IMR-90 (cell line): ENCODE measurements at regions not wholly inside any gene's neighbourhood (a gene's known extent, or its start where the extent isn't known, plus 50 kb on each side); places are given as distances from the start of the nearest gene placed in this dataset.

Experiments
- ATAC-seq: fragments of 200-7000 bp; cut with Tn5 transposase; 2 replicates; pipeline ENCODE4 v1.9.1; 2020; ENCODE audit warnings: low read depth, mild to moderate bottlenecking, moderate library complexity
- BruUV-seq: library from RNA; stranded (reverse); fragments of 400-500 nt; replicated peaks from 2 replicates; lab custom pipeline; 2021; lab: Mats Ljungman, UMichigan
- CTCF ChIA-PET: fragments of 300-600 bp; formaldehyde crosslinking; extraction: SDS; loops from one replicate; lab custom pipeline; 2021; ENCODE audit warnings: antibody characterized with exemption; lab: Yijun Ruan, JAX
- POLR2A ChIA-PET: fragments of 300-600 bp; sonication (Branson Sonifier 250); formaldehyde crosslinking; loops from one replicate; lab custom pipeline; 2022; ENCODE audit warnings: antibody characterized with exemption; ENCODE audit not compliant: unreplicated experiment; lab: Charles Lee
- DNase-seq: peaks from one replicate; pipeline ENCODE4 v3.0.0; 2013
- H2AFZ ChIP-seq: replicated peaks from 2 replicates; pipeline ENCODE3; 2013; ENCODE audit warnings: low read length, mild to moderate bottlenecking; ENCODE audit not compliant: poor library complexity
- H2AK5ac ChIP-seq: 2 replicates; pipeline ENCODE4 v1.6.1; 2013; ENCODE audit warnings: low read depth, low read length, inconsistent platforms
- H2AK9ac ChIP-seq: replicated peaks from 2 replicates; pipeline ENCODE3; 2013; ENCODE audit warnings: mild to moderate bottlenecking, low read depth, low read length, moderate library complexity; ENCODE audit not compliant: poor library complexity
- H2BK120ac ChIP-seq: 2 replicates; pipeline ENCODE4 v1.6.1; 2013; ENCODE audit warnings: low read depth, low read length, inconsistent platforms
- H2BK15ac ChIP-seq: 3 replicates; pipeline ENCODE4 v1.6.1; 2013; ENCODE audit warnings: low read depth, low read length, inconsistent platforms
- H2BK20ac ChIP-seq: 2 replicates; pipeline ENCODE4 v1.6.1; 2013; ENCODE audit warnings: low read depth, mild to moderate bottlenecking, inconsistent platforms, low read length, moderate library complexity
- H2BK5ac ChIP-seq: 2 replicates; pipeline ENCODE4 v1.6.1; 2013; ENCODE audit warnings: mild to moderate bottlenecking, low read depth, low read length, inconsistent platforms; ENCODE audit not compliant: poor library complexity, severe bottlenecking
- H3K14ac ChIP-seq: replicated peaks from 2 replicates; pipeline ENCODE4 v1.6.1; 2013; ENCODE audit warnings: low read depth, low read length, inconsistent platforms
- H3K18ac ChIP-seq: 2 replicates; pipeline ENCODE4 v1.6.1; 2013; ENCODE audit warnings: low read depth, low read length, control low read depth
- H3K23ac ChIP-seq: 2 replicates; pipeline ENCODE4 v1.6.1; 2013; ENCODE audit warnings: low read depth, low read length, inconsistent platforms
- H3K27ac ChIP-seq: 2 replicates; pipeline ENCODE4 v1.5.1; 2013; ENCODE audit warnings: mild to moderate bottlenecking, control low read depth, low read length; ENCODE audit not compliant: insufficient read depth
- H3K27me3 ChIP-seq: 2 replicates; pipeline ENCODE4 v1.6.1; 2013; ENCODE audit warnings: low read length; ENCODE audit not compliant: control insufficient read depth, insufficient read depth
- H3K36me3 ChIP-seq: 2 replicates; pipeline ENCODE4 v1.6.1; 2013; ENCODE audit warnings: low read length, mixed read lengths; ENCODE audit not compliant: control insufficient read depth, insufficient read depth
- H3K4ac ChIP-seq: 2 replicates; pipeline ENCODE4 v1.6.1; 2013; ENCODE audit warnings: low read depth, low read length, inconsistent platforms
- H3K4me1 ChIP-seq: 2 replicates; pipeline ENCODE4 v1.6.1; 2013; ENCODE audit warnings: low read length, mixed read lengths; ENCODE audit not compliant: control insufficient read depth, insufficient read depth
- H3K4me2 ChIP-seq: 2 replicates; pipeline ENCODE4 v1.6.1; 2013; ENCODE audit warnings: low read depth, mild to moderate bottlenecking, control low read depth, low read length, moderate library complexity
- H3K4me3 ChIP-seq: 2 replicates; pipeline ENCODE4 v1.5.1; 2013; ENCODE audit warnings: low read depth, mild to moderate bottlenecking, control low read depth, low read length, moderate library complexity; ENCODE audit not compliant: insufficient read depth
- H3K56ac ChIP-seq: 2 replicates; pipeline ENCODE4 v1.6.1; 2013; ENCODE audit warnings: low read length, inconsistent platforms; ENCODE audit not compliant: insufficient read depth; ENCODE audit errors: extremely low read depth
- H3K79me1 ChIP-seq, 2 experiments: 2 replicates each; pipeline ENCODE4 v1.6.1; 2013; ENCODE audit warnings: low read length in 2 of 2, inconsistent platforms in 1 of 2, low read depth in 1 of 2
- H3K9ac ChIP-seq: 2 replicates; pipeline ENCODE4 v1.6.1; 2013; ENCODE audit warnings: low read depth, low read length, control low read depth
- H3K9me1 ChIP-seq: 2 replicates; pipeline ENCODE4 v1.6.1; 2013; ENCODE audit warnings: low read length, inconsistent platforms; ENCODE audit not compliant: insufficient read depth
- H3K9me3 ChIP-seq: 2 replicates; pipeline ENCODE4 v1.6.1; 2013; ENCODE audit warnings: low read length; ENCODE audit not compliant: control insufficient read depth, insufficient read depth
- H4K20me1 ChIP-seq: 2 replicates; pipeline ENCODE4 v1.6.1; 2013; ENCODE audit warnings: low read length, inconsistent platforms; ENCODE audit not compliant: insufficient read depth
- H4K5ac ChIP-seq: 2 replicates; pipeline ENCODE4 v1.6.1; 2013; ENCODE audit warnings: mild to moderate bottlenecking, low read depth, low read length, control low read depth
- H4K8ac ChIP-seq, 2 experiments: 2 replicates each; pipeline ENCODE4 v1.6.1; 2013; ENCODE audit warnings: low read depth in 2 of 2, low read length in 2 of 2, control low read depth in 1 of 2, inconsistent platforms in 1 of 2
- H4K91ac ChIP-seq: 2 replicates; pipeline ENCODE4 v1.6.1; 2013; ENCODE audit warnings: low read depth, low read length, inconsistent platforms; ENCODE audit not compliant: insufficient read depth
- CEBPB ChIP-seq: IDR thresholded peaks from 2 replicates; pipeline ENCODE4 v1.6.1; 2012; ENCODE audit warnings: low read depth, low read length, improper control_type of control experiment
- CTCF ChIP-seq: conservative IDR thresholded peaks from 2 replicates; pipeline ENCODE4 v1.5.1; 2012; ENCODE audit warnings: mild to moderate bottlenecking, low read depth, low read length, improper control_type of control experiment
- MAZ ChIP-seq: IDR thresholded peaks from 2 replicates; pipeline ENCODE4 v1.6.1; 2012; ENCODE audit warnings: low read depth, mild to moderate bottlenecking, low read length, improper control_type of control experiment, moderate library complexity, borderline replicate concordance
- MXI1 ChIP-seq: IDR thresholded peaks from 2 replicates; pipeline ENCODE4 v1.6.1; 2012; ENCODE audit warnings: low read depth, mild to moderate bottlenecking, low read length, moderate library complexity, borderline replicate concordance
- NFE2L2 ChIP-seq: fragments of 150-350 bp; IDR thresholded peaks from 2 replicates; pipeline ENCODE4 v1.6.1; 2016; ENCODE audit warnings: low read depth, mild to moderate bottlenecking, low read length
- RAD21 ChIP-seq: IDR thresholded peaks from 2 replicates; pipeline ENCODE4 v1.6.1; 2012; ENCODE audit warnings: low read length, improper control_type of control experiment
- RCOR1 ChIP-seq: IDR thresholded peaks from 2 replicates; pipeline ENCODE4 v1.6.1; 2012; ENCODE audit warnings: mild to moderate bottlenecking, low read length, improper control_type of control experiment; ENCODE audit not compliant: insufficient replicate concordance
- WGBS, 2 experiments: methylation state at CpG; one replicate each; pipeline versions ENCODE4 v1.1.5 to v1.1.7; 2013; ENCODE audit warnings: missing lambda C conversion rate in 2 of 2; ENCODE audit not compliant: insufficient read length in 1 of 2; ENCODE audit errors: extremely low coverage in 2 of 2; 5-methylcytosine and 5-hydroxymethylcytosine counted together
- dilution Hi-C: fragments of 300-500 bp; cut with HindIII; formaldehyde crosslinking; loops from one replicate; pipeline ENCODE4 v1.14.3; 2018; ENCODE audit warnings: low sequenced_read_pairs; ENCODE audit not compliant: unreplicated experiment
- in situ Hi-C: fragments of 300-500 bp; cut with MboI; formaldehyde crosslinking; loops from 3 replicates; pipeline ENCODE4 v1.14.3; 2019; ENCODE audit warnings: low sequenced_read_pairs, inconsistent platforms, mixed read lengths
- intact Hi-C: fragments of 100-400 bp; cut with micrococcal nuclease; formaldehyde crosslinking; loops from 2 replicates; pipeline ENCODE4 v1.10.0; 2022
- TF ChIP-seq, protein P1 (sequence below): fragments of 150-350 bp; IDR thresholded peaks from 2 replicates; pipeline ENCODE4 v1.6.1; 2016; ENCODE audit warnings: low read depth, mild to moderate bottlenecking, low read length, moderate library complexity, borderline replicate concordance
- TF ChIP-seq, protein P2 (sequence below): fragments of 150-350 bp; IDR thresholded peaks from 2 replicates; pipeline ENCODE4 v1.6.1; 2017; ENCODE audit warnings: mild to moderate bottlenecking, antibody characterized with exemption, low read length, low read depth

DNA sequence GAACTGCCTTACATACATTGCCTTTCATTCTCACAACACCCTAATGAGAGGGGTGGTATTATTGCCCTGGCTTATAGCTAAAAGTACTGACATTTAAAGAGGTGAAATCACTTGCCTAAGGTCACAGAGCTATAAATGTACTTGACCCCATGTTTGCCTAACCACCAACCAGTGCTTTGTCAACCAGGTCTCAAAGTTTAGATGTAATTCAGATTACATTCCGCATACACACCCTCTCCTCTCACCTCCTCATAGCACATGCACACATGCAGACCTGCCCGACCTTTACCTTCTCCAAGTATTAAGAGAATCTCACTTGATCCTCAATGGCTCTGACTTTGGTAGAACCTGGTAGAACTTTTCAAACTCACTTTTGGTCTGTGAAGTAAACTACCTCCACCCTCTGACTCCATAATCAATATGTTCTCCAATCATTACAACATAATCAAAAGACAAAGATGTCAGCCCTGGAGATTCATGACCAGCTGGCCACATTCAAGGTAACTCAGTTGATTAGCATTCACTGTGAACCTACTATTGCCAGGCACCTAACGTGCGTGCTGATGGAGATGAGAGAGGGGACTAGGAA, 63.2 kb upstream of the HES1 start (continued):
- no peak for TF ChIP-seq CTCF
- no peak for TF ChIP-seq NFE2L2
- no peak for TF ChIP-seq CEBPB

- no peak overlapping the region for H4K5ac ChIP-seq
- H2BK5ac ChIP-seq = no peak overlapping the region
- peaks cover 2% of the 10 kb centered on the region; the same call in 1 of the 2 replicates for H3K4me1 ChIP-seq
- intact Hi-C loops (loop anchor here (5.0 kb wide), 1 partner anchor 243 kb away; no protein-coding TSS in a partner anchor), dilution Hi-C loops (no loop called here), in situ Hi-C loops (no loop called here)
- H3K4ac ChIP-seq = no peak overlapping the region
- H2BK20ac ChIP-seq = no peak overlapping the region
- no peaks in the 10 kb centered on the region for H3K79me1 ChIP-seq
- no peak overlapping the region for H3K9ac ChIP-seq
- ChIA-PET POLR2A (no interaction called here), CTCF (no interaction called here)
- DNase-seq = no peak
- H2AFZ ChIP-seq = no peak overlapping the region
- H3K18ac ChIP-seq = no peak overlapping the region
- H2AK5ac ChIP-seq = no peak overlapping the region
- no peaks in the 10 kb centered on the region for H4K20me1 ChIP-seq
- H3K9me3 ChIP-seq = peaks cover 5% of the 10 kb centered on the region
- no TSS peak for BruUV-seq
- no peak overlapping the region for H2BK15ac ChIP-seq
- peaks cover 40% of the 10 kb centered on the region for H3K27me3 ChIP-seq
- H3K56ac ChIP-seq = no peak overlapping the region
- no peak overlapping the region for H4K91ac ChIP-seq
- H4K8ac ChIP-seq = no peak overlapping the region
- no peak overlapping the region for H2AK9ac ChIP-seq
- H3K27ac ChIP-seq = no peak overlapping the region
- no peak overlapping the region for H3K23ac ChIP-seq
- H3K9me1 ChIP-seq = no peaks in the 10 kb centered on the region
- no peak overlapping the region for H3K14ac ChIP-seq
- no CpG with 5 or more reads among the region's 1 CpG for WGBS, 2 experiments
- H3K36me3 ChIP-seq = no peaks in the 10 kb centered on the region
- no peak overlapping the region for H3K4me2 ChIP-seq
- H3K4me3 ChIP-seq = no peak overlapping the region
- ATAC-seq = no peak
- no peak overlapping the region for H2BK120ac ChIP-seq
- TF ChIP-seq RAD21 = no peak
- no peak for TF ChIP-seq MAZ
- no peak for TF ChIP-seq CEBPB
- no peak for TF ChIP-seq CTCF
- TF ChIP-seq, protein P1, sequence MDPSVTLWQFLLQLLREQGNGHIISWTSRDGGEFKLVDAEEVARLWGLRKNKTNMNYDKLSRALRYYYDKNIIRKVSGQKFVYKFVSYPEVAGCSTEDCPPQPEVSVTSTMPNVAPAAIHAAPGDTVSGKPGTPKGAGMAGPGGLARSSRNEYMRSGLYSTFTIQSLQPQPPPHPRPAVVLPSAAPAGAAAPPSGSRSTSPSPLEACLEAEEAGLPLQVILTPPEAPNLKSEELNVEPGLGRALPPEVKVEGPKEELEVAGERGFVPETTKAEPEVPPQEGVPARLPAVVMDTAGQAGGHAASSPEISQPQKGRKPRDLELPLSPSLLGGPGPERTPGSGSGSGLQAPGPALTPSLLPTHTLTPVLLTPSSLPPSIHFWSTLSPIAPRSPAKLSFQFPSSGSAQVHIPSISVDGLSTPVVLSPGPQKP = no peak
- TF ChIP-seq MXI1 = no peak
- TF ChIP-seq RCOR1 = no peak
- TF ChIP-seq NFE2L2 = no peak
- TF ChIP-seq, protein P2, sequence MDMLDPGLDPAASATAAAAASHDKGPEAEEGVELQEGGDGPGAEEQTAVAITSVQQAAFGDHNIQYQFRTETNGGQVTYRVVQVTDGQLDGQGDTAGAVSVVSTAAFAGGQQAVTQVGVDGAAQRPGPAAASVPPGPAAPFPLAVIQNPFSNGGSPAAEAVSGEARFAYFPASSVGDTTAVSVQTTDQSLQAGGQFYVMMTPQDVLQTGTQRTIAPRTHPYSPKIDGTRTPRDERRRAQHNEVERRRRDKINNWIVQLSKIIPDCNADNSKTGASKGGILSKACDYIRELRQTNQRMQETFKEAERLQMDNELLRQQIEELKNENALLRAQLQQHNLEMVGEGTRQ = no peak
These were observed 62.0 kb upstream of the HES1 start for GRCh38 chr3:194073926-194074325.
